Astrocyte of the spinal cord (primary cell): ENCODE measurements at regions not wholly inside any gene's neighbourhood (a gene's known extent, or its start where the extent isn't known, plus 50 kb on each side); places are given as distances from the start of the nearest gene placed in this dataset.

Source experiments
- DNase-seq: peaks from one replicate; pipeline ENCODE4 v3.0.0; 2011; ENCODE audit warnings: low read depth, low spot score
- H3K4me3 ChIP-seq: 2 replicates; pipeline ENCODE4 v1.5.1; 2011; ENCODE audit warnings: low read depth, mild to moderate bottlenecking, low read length, moderate library complexity
- in situ Hi-C: cut with HindIII; loops from 2 replicates; pipeline ENCODE4 v1.10.0; 2017; ENCODE audit warnings: low sequenced_read_pairs
- TF ChIP-seq, protein P1 (sequence below): IDR thresholded peaks from 2 replicates; pipeline ENCODE4 v1.5.1; 2012; ENCODE audit warnings: low read depth, mild to moderate bottlenecking, low read length, inconsistent platforms

GRCh38 chr10:71141528-71141927, 70.8 kb upstream of the UNC5B start:
- DNase-seq = no peak
- in situ Hi-C loops = no loop called here
- TF ChIP-seq, protein P1, sequence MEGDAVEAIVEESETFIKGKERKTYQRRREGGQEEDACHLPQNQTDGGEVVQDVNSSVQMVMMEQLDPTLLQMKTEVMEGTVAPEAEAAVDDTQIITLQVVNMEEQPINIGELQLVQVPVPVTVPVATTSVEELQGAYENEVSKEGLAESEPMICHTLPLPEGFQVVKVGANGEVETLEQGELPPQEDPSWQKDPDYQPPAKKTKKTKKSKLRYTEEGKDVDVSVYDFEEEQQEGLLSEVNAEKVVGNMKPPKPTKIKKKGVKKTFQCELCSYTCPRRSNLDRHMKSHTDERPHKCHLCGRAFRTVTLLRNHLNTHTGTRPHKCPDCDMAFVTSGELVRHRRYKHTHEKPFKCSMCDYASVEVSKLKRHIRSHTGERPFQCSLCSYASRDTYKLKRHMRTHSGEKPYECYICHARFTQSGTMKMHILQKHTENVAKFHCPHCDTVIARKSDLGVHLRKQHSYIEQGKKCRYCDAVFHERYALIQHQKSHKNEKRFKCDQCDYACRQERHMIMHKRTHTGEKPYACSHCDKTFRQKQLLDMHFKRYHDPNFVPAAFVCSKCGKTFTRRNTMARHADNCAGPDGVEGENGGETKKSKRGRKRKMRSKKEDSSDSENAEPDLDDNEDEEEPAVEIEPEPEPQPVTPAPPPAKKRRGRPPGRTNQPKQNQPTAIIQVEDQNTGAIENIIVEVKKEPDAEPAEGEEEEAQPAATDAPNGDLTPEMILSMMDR = no peak
- H3K4me3 ChIP-seq = no peak overlapping the region

DNA sequence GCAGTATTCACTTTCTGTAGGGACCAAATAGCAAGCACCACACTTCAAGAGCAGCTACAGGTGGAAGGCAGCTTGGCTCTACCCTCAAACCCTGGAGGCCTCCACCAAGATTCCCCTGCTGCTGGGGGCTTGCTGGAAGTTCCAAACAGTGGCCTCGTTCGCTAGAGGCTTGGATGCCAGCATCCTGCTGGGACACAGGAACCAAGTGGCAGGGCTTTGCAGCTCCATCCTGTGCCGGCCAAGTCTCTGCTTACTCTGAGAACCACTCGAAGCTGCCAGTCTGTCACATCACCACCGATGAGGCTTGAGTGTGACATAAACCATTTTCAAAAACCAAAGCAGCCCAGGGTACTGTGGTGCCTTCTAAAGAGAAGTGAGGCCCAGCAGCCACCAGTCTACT, 69.2 kb upstream of the UNC5B start:
- TF ChIP-seq, protein P1 = no peak
- no peak for DNase-seq
- no peak overlapping the region for H3K4me3 ChIP-seq
- in situ Hi-C loops = no loop called here

DNA sequence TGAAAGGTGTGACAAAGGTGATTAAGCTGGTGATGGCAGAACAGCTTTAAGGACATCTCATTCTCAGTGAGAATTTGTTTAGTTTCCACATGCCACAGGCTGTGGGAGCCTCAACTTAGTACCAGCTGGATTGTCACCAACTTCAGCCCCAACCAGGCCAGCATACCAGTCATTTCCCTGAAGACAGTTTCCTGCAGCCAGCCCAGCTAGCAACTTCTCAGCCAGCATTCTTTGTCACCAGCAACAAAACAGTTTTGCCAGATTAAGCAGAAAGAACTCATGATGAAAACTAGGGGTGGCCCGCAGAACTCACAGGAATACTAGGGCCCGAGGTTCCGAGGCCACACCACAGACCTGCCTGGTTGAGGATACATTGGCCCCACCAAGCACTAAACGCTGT, 68.8 kb upstream of the UNC5B start:
- no peak overlapping the region for H3K4me3 ChIP-seq
- DNase-seq = no peak
- TF ChIP-seq, protein P1 = no peak
- in situ Hi-C loops = no loop called here

- TF ChIP-seq, protein P1 = no peak
- no peak for DNase-seq
- H3K4me3 ChIP-seq = no peak overlapping the region
- in situ Hi-C loops = no loop called here
These were observed 67.5 kb upstream of the UNC5B start for GRCh38 chr10:71144824-71145223.

DNA sequence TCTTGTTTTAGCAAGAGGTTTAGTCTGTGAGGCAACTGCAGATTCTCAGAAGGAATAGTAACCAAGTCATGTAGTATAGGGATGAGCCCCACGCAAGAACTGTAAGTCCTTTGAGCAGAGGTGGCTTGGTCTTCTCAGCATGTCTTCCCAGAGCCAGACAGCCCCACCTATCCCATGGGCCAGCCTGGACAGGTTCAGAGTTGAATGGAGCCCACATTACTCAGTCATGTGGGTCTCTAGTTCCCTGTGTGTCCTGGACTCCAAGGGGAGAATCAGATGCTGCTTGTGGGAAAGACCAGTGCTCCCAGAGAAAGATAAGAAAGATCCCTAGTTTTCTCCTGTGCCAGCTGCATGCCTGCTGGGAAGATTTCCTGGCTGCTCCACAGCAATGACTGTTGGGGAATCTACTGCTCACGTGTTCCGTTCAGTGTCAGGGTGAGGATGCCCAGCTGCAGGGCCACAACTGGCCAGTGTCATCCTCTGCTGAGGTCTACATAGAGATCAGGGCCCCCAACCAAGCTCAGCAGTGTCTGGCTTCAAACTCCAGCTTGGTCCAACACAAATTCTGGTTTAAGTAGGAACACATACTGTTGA, 66.9 kb upstream of the UNC5B start:
- TF ChIP-seq, protein P1 = no peak
- in situ Hi-C loops = no loop called here
- H3K4me3 ChIP-seq = no peak overlapping the region
- no peak for DNase-seq

GRCh38 chr10:71150796-71151195, 61.6 kb upstream of the UNC5B start:
- in situ Hi-C loops = no loop called here
- TF ChIP-seq, protein P1 = no peak
- no peak overlapping the region for H3K4me3 ChIP-seq
- DNase-seq = no peak

DNA sequence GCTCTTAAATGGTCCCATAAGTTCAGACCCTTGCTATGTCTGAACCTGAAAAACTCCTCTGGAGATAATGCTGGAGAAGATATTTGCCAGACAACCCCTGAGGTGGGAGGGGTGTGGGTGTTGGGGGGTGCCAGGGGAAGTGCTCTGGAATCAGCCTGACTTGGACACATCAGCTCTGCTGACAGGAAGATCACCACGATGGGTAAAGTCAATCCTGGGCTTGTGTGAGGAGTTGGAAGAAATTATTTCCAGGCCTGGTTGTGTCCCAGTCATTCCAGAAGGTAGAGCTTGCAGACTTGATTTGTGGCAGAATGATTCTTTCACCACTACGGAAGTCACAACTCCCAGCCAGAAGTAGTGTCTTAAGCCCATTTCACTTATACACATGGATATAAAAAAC, 60.3 kb upstream of the UNC5B start:
- TF ChIP-seq, protein P1 = no peak
- no peak overlapping the region for H3K4me3 ChIP-seq
- no peak for DNase-seq
- in situ Hi-C loops = no loop called here
